Activated T-helper 9 cell treated with anti-CD3 and anti-CD28 coated beads, Interleukin-2, amount 50 U/mL, for 16 hours (primary cell): ENCODE measurements at regions not wholly inside any gene's neighbourhood (a gene's known extent, or its start where the extent isn't known, plus 50 kb on each side); places are given as distances from the start of the nearest gene placed in this dataset.

Experiments used
- DNase-seq: peaks from one replicate; pipeline ENCODE4 v3.0.0-alpha.2; 2020; ENCODE audit warnings: low read depth

DNA sequence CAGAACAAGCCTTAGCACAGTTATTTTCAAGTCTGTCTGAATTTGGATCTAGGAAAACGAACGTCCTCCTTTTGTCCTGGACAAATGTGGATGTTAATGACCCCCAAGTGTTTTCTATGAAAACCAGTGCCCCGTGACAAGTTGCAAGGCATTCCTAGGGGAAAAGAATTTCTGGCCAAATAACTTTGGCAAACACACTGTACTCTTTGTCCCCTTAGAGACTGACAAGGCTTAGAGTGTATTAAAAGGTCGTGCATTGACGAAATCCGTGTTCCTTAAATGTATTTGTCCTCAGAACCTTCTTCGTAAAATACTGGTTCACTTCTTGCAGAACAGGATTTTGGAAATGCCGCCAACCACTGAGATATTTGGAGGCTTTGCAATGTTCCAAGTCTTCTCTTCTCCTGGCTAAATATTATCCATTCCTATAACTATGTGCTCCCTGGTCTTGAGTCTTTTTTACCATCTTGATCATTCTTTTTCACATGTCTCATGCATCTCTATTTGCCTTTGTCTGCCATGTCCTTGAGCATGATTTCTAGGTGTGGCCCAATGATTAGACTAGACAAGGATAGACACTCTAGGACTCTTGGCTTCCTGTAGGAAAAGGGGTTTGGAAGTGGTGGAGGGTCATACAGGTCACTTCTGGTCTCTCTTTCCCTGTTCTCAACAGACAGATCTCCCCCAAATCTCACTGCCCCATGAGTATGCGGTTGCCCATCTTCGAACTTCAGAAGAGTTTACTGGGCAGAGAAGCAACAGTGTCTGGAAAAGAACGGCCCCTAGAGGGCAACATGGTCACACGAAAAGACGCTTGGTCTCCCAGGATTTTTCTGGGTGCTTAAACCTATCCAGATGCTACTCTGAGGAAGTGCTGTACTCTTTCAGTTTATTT, 117.5 kb downstream of the EDEM1 start:
- DNase-seq, result no peak

DNA sequence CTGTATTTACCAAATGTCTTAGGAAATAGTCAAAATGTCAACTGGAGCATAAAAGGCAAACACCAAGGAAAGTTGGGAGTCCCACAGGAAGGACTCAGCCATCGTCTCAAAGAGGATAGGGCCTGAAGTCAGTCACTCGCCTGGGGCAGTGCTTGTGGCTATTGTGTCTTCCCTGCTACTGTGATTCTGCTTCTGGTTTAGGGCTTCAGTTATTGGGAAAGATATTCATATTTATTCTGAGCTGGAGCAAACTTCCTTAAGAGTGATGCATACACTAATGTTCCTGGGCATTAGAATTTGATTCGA, 118.1 kb downstream of the EDEM1 start:
- no peak for DNase-seq

DNA sequence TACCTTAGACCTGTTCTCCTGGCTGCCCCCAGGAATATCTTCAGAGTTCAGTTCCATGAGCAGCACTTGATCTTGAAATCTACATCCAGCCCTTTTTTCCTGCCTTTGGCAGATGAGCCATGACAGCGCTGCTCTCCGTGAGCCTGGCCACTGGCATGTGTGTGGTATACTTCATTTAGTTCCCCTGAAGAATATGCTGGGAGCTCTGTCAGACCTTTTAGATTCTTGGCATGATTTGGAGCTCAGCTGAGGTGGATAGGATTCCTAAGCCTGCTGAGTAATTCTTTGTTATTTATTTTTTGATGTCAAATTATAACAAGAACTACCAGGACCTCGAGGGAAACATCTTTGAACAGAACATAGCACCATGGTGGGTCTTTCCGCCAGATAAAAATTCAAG, 121.7 kb downstream of the EDEM1 start:
- no peak for DNase-seq

DNA sequence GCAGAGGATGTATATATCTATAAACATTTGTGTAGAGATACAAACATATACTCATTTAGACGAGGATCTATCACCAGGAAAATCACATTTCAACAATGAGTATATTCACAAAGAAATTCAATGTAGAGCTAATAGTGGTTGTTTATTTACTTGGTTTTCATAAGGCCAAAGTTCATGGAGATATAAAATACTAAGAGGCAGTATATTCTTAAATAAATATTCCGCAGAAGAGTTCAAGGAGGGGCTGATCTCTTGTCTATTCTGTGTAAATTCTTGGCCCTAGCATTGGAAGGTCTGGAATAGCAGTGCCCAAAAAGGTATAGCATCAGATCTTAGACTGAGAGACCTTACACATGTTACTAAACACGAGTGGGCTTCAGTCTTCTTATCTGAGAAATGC, 122.1 kb downstream of the EDEM1 start:
- no peak for DNase-seq

DNA sequence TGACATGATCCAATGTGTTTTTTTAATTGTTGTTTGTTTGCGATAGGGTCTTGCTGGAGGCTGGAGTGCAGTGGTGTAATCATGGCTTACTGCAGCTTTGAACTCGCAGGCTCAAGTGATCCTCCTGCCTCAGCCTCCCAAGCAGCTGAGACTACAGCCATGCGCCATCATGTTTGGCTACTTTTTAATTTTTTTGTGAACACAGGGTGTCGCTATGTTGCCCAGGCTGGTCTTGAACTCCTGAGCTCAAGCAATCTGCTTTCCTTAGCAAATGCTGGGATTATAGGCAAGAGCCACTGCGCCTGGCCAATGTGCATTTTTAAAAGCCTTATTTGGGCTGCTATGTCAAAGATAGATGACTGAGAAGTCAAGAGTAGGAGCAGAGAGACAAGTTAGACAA, 123.0 kb downstream of the EDEM1 start:
- DNase-seq, result no peak

DNA sequence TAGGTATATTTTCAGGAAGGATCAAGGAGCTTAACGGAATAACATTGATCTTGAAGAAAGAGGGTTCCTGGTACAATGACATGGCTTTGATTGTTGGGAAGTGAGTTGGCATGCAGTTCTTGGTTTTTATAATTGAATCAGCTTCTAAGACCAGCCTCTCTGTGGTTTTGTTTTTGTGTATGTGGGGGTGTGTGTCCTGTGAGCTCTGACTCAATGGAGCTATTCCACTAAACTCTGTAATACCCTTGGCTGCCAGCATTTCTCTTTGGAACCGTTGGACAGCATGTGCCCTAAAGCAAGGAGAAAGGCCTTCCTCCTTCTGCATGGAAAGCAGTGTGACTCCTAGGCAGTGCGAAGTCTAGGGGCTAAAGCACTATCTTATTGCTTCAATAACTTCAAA, 124.8 kb downstream of the EDEM1 start:
- DNase-seq, result no peak

DNA sequence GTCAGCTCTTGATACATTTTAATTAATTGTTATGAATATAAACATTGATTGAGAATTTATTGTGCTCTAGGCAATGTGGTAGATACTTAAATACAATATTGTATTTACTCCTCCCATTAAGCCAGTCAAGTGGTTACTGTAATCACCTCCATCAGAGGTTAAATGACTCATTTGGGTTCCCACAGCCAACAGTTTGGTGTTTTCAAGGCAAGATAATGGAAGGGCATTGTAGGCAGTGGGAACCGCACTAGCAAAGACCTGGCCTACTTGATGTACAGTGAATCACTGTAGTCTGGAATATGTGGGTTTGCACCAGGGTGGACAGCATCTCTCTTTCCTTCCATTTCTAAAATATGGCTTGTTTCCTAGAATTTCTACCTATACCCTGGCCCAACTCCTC, 127.4 kb downstream of the EDEM1 start:
- no peak for DNase-seq

DNA sequence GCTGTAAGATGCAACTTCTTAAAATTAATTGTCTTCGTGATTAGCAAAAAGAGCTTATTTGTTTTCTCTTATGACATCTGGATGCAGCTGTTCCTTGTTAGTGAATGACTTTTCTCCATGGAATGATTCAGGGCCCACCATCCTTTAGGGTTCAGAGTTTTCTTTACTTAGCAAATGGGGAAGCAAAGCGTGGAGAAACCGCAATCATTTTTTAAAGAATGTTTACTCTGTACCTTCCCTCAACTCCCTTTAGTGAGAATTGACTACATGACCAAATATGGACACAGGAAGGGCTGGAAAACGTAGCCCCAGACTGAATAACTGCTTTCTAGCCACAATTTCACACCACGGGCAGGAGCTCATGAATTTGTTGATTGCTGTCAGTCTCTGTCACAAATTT, 130.1 kb downstream of the EDEM1 start:
- no peak for DNase-seq

DNA sequence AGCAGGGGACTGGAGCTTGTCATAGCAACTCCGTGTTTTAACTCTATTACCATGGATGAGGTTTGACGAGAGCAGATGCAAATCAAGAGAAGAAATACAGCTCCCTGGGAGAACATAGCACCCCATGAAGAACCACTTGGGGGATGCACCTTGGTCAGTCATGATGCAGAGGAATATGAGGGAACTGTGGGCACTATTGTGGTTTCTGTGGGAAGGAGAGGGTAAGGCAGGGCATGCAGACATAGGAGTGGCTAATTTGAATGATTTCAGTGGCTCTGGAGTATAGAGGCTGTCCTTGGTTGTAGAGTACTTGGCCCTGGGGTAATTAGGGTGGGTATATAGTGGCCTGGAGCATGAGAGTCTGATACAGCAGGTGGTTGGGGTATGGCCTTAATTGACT, 131.9 kb downstream of the EDEM1 start:
- DNase-seq, result no peak

DNA sequence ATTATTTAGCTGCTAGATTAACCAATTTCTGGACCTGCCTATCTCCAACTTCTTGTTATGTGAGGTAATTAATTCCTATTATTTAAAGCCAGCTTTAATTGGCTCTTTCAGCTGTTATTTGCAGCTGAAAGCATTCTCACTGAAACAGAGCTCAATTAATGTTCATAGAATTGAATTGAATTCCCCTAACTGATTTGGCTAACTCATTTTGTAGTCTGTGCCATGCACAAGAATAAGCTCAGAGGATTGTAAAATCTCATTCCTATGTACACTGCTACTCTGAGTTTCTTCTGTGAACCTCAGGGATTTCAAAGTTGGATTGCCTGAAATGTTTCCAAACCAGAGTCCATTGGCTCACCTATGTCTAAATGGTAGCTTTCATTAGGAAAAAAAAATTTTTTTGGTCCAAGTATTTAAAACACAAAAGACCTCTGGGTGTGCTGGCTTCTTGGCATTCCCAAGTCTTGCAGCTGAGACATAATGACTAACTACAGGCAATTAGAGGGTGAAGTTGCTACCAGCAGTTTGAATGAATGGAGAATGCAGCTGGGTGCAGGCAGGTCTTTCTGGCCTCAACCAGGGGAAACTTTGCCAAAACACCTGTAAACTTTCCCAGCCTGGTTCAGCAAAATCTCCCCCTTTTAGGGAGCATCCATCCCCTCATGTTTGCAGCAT, 134.3 kb downstream of the EDEM1 start:
- no peak for DNase-seq

DNA sequence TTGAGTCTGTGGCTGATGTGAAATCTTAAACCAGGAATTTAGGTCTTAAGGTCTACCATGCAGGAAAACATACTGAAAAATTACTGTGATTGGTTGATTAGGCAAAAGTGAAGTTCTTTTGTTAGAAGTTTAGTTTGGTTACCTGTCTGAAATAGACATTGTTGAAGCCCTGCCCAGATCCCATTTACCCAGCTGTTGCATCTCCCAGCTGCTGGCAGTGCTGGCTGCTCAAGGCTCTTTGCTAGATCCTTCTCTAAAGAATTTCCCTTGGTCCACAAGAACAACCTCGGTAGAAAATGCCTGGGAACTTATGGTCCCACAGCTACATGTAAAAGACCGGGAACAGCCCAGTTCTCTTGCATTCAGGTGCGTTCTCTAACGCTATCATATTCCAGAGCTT, 137.3 kb downstream of the EDEM1 start:
- no peak for DNase-seq

DNA sequence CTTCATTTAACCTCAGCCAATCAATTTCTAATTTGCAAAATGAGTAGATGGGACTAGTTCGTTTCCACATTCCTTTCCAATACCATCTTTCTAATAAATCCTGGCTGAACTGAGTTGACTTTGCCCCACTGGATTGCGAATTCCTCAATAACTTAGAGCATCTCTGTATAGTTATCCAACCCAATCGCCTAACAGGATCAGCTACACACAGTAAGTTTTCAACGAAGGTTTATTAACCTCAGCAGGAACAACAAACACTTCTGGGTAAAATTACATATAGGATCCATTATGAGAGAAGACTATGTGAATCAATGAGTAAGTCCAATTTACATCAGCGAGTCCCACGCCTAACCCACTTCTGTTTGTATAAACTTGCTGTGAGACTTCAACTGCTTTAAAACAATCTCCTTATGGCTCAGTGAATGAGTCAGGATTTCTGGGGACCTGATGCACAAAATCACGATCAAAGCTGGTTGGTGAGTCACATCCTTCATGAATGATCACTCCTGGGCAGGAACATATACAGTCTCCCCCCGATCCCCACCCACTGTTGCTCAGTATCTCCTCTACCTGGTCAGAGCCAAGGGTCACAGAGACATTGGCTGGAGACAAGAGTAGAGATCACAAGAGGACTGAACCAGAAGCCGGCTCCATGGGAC, 142.8 kb downstream of the EDEM1 start:
- no peak for DNase-seq

DNA sequence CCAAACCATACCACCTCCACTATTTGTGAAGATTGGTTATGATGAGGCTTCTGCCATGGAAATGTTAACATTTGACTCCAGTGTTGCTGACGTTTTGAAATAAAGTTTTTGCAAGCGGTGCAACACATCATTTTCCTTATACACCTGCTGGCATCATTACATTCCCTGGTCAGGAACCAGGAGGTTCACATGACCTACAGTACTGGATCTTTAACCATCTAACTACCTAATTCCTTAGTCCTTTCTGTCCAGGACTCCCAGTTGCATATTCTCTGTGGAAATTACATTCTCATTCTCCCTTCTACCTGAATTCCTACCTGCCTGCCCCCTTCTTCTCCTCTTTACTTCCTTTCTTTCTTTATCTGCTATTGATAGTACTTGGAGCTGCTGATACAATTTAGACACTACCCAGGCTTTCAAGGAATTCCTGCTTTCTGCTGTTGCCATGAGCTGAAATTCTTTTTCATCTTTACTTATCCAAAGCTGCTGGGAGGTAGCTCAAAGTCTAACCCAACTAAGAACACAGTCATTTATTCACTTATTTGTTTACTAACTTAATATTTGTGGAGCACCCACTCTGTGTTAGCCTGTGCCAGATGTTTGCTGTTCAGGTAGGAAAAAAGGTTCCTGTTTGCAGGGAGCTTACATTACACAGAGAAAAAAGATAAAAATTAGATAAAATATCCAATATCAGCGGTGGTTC, 144.2 kb downstream of the EDEM1 start:
- no peak for DNase-seq

DNA sequence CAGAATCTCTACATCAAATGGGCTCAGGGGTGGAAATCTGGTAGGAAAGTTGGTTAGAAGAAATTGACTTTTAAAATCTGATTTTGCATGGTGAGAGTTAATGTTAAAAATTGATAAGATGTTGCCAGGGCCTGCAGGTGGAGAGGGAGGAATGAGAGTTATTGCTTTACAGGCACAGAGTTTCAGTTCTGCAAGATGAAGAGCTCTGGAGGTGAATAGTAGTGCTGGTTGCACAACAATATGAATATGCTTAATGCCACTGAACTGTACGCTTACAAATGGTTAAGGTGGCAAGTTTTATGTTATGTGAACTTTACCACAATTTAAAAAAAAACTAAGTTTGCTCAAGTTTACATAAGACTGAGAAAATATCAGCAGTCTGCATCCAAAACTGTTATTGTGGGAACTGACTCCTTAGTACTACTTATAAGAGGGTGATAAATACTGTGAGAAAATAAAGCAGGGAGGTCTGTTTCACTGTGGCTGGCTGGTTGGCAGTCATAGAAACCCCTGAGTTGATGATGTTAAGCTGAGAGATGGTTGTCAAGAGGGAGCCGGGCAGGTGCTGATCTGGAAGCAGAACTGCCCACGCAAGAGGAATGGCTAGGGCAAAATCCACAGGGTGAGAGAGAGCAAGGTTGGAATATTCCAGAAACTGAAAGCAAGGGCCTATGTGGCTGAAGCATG, 144.9 kb downstream of the EDEM1 start:
- no peak for DNase-seq

DNA sequence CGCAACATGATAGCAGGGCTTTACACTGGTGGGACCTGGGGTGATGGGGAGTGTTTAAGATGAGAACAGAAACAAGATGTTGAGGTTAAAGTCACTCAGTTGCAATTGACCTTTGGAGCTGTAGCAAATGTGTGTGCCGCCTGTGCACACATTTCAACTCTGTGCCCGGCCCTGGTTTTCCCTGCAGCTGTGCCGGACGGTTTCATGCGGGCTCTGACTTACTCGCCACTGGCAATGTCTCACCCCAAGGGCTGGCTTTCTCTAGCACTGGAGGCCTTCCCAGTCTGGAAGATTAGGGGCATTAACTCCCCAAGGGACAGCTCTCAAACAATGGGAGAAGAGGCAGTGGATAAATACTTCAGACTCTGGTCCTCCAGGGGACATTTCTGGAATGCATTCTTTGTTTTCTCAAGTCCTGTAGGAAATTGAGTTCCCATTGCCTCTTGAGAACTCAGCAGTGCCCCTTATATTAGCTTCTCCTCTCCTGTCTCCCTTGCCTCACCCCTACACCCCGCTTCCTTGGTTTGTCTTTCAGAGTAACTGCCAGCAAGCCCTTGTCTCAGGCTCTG, 152.5 kb downstream of the EDEM1 start:
- no peak for DNase-seq

DNA sequence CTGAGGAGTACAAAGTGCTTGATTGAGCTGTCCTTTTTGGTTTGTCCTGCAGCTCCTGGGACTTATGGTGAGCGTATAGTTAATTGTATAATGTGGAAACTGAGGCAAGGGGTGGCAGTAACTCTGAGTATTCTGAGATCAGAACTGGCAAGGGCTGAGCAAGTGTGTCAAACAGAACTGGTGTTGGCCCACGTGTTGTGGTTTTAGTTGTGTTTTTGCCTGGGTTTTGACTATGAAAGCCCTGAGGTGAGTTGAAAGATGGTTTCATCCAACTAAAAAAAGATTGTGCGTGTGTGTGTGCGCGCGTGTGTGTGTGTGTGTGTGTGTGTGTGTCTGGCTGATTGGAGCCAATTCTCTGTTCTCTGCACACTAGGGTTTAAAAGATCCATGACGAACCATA, 154.1 kb downstream of the EDEM1 start:
- no peak for DNase-seq

DNA sequence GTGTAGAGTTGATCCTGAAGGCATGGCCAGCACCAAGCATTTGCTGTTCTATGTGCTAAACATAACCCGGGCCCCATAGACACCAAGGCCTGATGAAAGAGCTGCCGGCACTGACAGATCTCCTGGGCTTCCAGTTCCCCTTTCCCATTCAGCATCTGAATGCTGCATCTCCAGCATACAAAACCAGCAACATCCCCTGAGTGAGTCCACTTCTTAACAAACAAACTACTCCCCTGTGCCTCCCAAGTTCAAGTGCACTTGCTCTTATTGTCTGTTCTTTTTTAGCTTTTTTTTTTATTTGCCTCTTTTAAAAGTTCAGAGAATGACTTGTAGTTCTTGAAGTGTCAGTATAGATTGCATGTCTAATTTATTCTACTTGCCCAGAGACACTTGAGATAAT, 156.0 kb downstream of the EDEM1 start:
- DNase-seq, result no peak

DNA sequence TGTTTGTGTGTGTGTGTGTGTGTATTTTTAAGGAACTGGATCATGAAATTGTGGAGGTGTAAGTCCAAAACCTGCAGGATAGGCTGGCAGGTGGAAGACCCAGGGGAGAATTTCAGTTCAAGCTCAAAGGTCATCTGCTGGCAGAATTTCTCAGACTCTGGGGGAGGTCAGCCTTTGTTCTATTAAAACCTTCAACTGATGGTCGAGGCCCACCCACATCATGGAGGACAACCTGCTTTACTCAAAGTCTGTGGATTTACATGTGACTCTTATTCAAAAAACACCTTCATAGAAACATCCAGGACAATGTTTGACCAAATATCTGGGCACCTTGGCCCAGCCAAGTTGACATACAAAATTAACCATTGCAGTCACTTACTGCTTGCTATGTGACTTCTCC, 157.2 kb downstream of the EDEM1 start:
- no peak for DNase-seq

DNA sequence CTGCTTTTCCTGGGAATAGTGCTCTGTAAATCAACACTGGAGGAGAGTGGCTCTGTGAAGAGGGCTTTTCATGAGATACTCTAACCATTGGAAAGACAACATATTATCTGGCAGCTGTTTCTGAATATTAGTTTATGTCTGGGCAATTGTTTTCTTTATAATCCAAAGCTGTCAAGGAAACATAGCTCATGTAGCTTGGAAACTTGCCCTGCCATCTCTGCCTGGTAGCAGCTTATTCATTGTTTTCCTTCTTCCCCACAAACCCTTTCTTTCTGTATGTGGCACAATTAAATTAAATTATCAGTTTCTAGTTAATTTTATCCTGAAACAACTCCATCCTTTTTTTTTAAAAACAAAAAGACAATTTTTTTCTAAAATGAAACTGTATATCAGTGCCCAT, 160.0 kb downstream of the EDEM1 start:
- no peak for DNase-seq

DNA sequence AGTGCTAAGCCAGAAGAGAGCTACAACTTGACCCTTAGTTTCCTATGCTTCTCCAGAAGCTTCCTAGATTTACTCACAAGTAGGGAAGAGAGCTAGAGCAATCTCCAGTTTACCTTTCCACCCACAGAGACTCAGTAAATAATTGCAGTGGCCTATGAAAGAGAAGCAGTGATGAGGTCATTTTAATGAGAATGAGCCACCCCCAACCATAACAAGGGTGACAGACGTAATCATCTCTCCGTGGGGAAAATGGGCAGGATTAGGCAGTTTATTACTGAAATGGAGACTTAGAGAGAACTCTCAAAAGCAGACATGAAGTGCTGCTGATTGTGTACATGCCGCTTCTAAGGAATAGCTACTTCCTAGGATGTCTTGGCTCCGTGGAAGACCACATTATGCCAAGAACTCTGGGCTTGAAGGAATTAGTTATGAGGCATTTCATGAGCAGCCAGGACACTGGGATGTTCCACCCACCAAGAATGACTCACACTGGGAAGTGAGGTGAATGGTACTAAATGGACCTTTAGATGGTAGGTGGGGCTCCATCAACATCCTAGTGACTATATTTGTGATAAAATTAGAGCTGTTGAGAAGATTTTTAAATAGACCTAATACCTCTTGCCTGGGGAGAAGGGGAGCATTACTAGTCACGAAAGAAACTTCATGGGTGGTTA, 160.9 kb downstream of the EDEM1 start:
- no peak for DNase-seq

DNA sequence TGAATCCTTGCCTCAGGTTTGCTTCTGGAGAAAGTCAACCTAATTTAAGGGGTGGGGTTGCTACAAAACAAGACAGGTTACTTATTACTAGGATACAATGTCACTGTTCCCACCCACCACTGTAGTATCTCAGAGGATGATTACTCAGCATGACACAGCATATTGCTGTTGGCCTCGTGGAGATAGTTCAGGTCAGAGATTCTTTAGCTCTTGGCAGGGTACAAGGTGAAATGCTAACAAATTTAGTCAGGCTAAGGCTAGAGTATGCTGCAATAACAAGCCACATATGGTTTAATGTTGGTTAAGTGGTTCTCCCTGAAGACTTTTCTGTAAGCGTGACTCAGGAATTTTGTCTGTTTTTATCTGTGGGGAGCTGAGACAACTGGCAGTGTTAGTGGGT, 161.8 kb downstream of the EDEM1 start:
- no peak for DNase-seq
